Smooth muscle cell (in vitro differentiated cells): ENCODE measurements at regions not wholly inside any gene's neighbourhood (a gene's known extent, or its start where the extent isn't known, plus 50 kb on each side); places are given as distances from the start of the nearest gene placed in this dataset.

ENCODE experiments used
- DNase-seq: peaks from one replicate; lab custom pipeline; 2025; ENCODE audit not compliant: unreplicated experiment; lab: John Stamatoyannopoulos, UW
- H2AFZ ChIP-seq: fragments of 200-600 bp; sonication (generic); 2 replicates; pipeline ENCODE4 v1.6.0; 2016; ENCODE audit warnings: antibody characterized with exemption, low read depth, mild to moderate bottlenecking
- H3F3A ChIP-seq: fragments of 200-600 bp; sonication (generic); 2 replicates; pipeline ENCODE4 v1.6.0; 2017; ENCODE audit warnings: antibody characterized with exemption, low read depth
- H3K27ac ChIP-seq: fragments of 200-600 bp; sonication (generic); 2 replicates; pipeline ENCODE4 v1.5.1; 2016; ENCODE audit warnings: low read depth, mild to moderate bottlenecking
- H3K27me3 ChIP-seq: fragments of 200-600 bp; sonication (generic); 2 replicates; pipeline ENCODE4 v1.6.1; 2016; ENCODE audit warnings: low read depth, mild to moderate bottlenecking
- H3K36me3 ChIP-seq: fragments of 200-600 bp; sonication (generic); 2 replicates; pipeline ENCODE4 v1.5.1; 2016; ENCODE audit warnings: low read depth
- H3K4me1 ChIP-seq: fragments of 200-600 bp; sonication (generic); 2 replicates; pipeline ENCODE4 v1.5.1; 2016; ENCODE audit warnings: low read depth
- H3K4me2 ChIP-seq: fragments of 200-600 bp; sonication (generic); 2 replicates; pipeline ENCODE4 v1.6.0; 2016; ENCODE audit warnings: mild to moderate bottlenecking
- H3K4me3 ChIP-seq: fragments of 200-600 bp; sonication (generic); 2 replicates; pipeline ENCODE4 v1.5.1; 2016; ENCODE audit warnings: mild to moderate bottlenecking
- H3K79me2 ChIP-seq: fragments of 200-600 bp; sonication (generic); 2 replicates; pipeline ENCODE4 v1.6.0; 2016; ENCODE audit warnings: low read depth, mild to moderate bottlenecking
- H3K9ac ChIP-seq: fragments of 200-600 bp; sonication (generic); 2 replicates; pipeline ENCODE4 v1.6.0; 2016; ENCODE audit warnings: low read depth
- H3K9me3 ChIP-seq: fragments of 200-600 bp; sonication (generic); replicated peaks from 2 replicates; pipeline ENCODE4 v1.5.1; 2016; ENCODE audit warnings: low read depth
- H4K20me1 ChIP-seq: fragments of 200-600 bp; sonication (generic); 2 replicates; pipeline ENCODE4 v1.6.0; 2016; ENCODE audit warnings: low read depth
- CTCF ChIP-seq: fragments of 200-600 bp; sonication (generic); IDR thresholded peaks from 2 replicates; pipeline ENCODE4 v1.5.1; 2017; ENCODE audit warnings: borderline replicate concordance, mild to moderate bottlenecking, antibody characterized with exemption; ENCODE audit not compliant: insufficient read depth, poor library complexity, severe bottlenecking
- WGBS: methylation state at CpG from one replicate; pipeline ENCODE4 v1.1.7; 2016; ENCODE audit warnings: low lambda C conversion rate; 5-methylcytosine and 5-hydroxymethylcytosine counted together

GRCh38 chr18:8948011-8948410 is 154.5 kb upstream of the NDUFV2 start:
- no peak overlapping the region for H3K4me3 ChIP-seq
- H3K9ac ChIP-seq: peak overlapping the region; percentile 35

GRCh38 chr18:8948471-8949149 is 153.9 kb upstream of the NDUFV2 start:
- H3K36me3 ChIP-seq: no peaks in the 10 kb centered on the region
- peak overlapping the region; percentile 35 for H3K9ac ChIP-seq
- peak overlapping the region; percentile 65 for H3K4me2 ChIP-seq
- H3F3A ChIP-seq: peaks cover 12% of the 10 kb centered on the region
- H2AFZ ChIP-seq: no peak overlapping the region
- TF ChIP-seq CTCF: no peak
- H3K27me3 ChIP-seq: no peaks in the 10 kb centered on the region
- H3K4me1 ChIP-seq: peaks cover 18% of the 10 kb centered on the region
- H3K27ac ChIP-seq: peak overlapping the region; percentile 71
- H4K20me1 ChIP-seq: no peaks in the 10 kb centered on the region
- no peak overlapping the region for H3K4me3 ChIP-seq
- no peak for DNase-seq
- H3K9me3 ChIP-seq: no peaks in the 10 kb centered on the region
- WGBS: 40% methylated on average over 7 of the region's 7 CpGs
- no peaks in the 10 kb centered on the region for H3K79me2 ChIP-seq

More at GRCh38 chr18:8948011-8948410, 154.5 kb upstream of the NDUFV2 start:
- TF ChIP-seq CTCF: no peak
- Histone ChIP-seq H3K9me3 (no peaks in the 10 kb centered on the region), H3K27me3 (no peaks in the 10 kb centered on the region), H3K4me2 (peak overlapping the region; percentile 65), H3K27ac (peak overlapping the region; percentile 71), H3K79me2 (no peaks in the 10 kb centered on the region), H2AFZ (no peak overlapping the region), H3K4me1 (peaks cover 20% of the 10 kb centered on the region), H3F3A (peaks cover 12% of the 10 kb centered on the region), H3K36me3 (no peaks in the 10 kb centered on the region), H4K20me1 (no peaks in the 10 kb centered on the region)
- 85% methylated on average over 6 of the region's 6 CpGs for WGBS
- DNase-seq: no peak

- no peak for TF ChIP-seq CTCF
- peaks cover 12% of the 10 kb centered on the region for H3F3A ChIP-seq
- H2AFZ ChIP-seq: no peak overlapping the region
- WGBS: 67% methylated on average over 12 of the region's 13 CpGs
- peak overlapping the region; percentile 65 for H3K4me2 ChIP-seq
- H3K9me3 ChIP-seq: no peaks in the 10 kb centered on the region
- no peak overlapping the region for H3K4me3 ChIP-seq
- no peaks in the 10 kb centered on the region for H3K27me3 ChIP-seq
- H3K9ac ChIP-seq: peak overlapping the region; percentile 24
- DNase-seq: no peak
- H3K79me2 ChIP-seq: no peaks in the 10 kb centered on the region
- H3K36me3 ChIP-seq: no peaks in the 10 kb centered on the region
- H4K20me1 ChIP-seq: no peaks in the 10 kb centered on the region
- H3K27ac ChIP-seq: peak overlapping the region; percentile 71
- H3K4me1 ChIP-seq: peaks cover 18% of the 10 kb centered on the region
Observed at GRCh38 chr18:8949206-8949605, 153.3 kb upstream of the NDUFV2 start.

GRCh38 chr18:8951491-8951890 is 151.0 kb upstream of the NDUFV2 start:
- Histone ChIP-seq H3K79me2 (no peaks in the 10 kb centered on the region), H3K4me1 (peaks cover 15% of the 10 kb centered on the region), H4K20me1 (no peaks in the 10 kb centered on the region), H3K27ac (no peak overlapping the region), H3K4me3 (no peak overlapping the region), H3K4me2 (no peak overlapping the region), H3K9ac (no peak overlapping the region), H2AFZ (no peak overlapping the region), H3F3A (peaks cover 9% of the 10 kb centered on the region), H3K27me3 (no peaks in the 10 kb centered on the region), H3K9me3 (no peaks in the 10 kb centered on the region), H3K36me3 (no peaks in the 10 kb centered on the region)
- no peak for TF ChIP-seq CTCF
- no peak for DNase-seq
- 84% methylated on average over 2 of the region's 2 CpGs for WGBS
